ENCODE measurements at regions not wholly inside any gene's neighbourhood (a gene's known extent, or its start where the extent isn't known, plus 50 kb on each side); places are given as distances from the start of the nearest gene placed in this dataset.

DNA sequence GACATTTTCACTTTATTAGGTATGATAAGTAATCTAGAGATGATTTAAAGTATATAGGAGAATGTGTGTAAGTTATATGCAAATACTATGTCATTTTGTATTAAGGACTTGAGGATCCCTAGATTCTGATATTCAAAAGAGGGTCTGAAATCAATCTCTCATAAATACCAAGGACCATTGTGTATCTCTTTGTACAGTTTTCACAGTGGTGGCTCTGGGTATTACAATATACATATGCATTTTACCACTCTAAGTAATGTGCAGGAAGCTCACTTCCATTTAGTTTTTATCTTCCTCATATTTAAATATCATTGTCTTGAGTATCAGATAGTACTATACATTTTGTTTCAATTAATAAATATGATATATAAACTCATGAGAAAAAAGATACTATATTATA, 862.6 kb upstream of the PCDH20 start:
- TF ChIP-seq, protein P1, sequence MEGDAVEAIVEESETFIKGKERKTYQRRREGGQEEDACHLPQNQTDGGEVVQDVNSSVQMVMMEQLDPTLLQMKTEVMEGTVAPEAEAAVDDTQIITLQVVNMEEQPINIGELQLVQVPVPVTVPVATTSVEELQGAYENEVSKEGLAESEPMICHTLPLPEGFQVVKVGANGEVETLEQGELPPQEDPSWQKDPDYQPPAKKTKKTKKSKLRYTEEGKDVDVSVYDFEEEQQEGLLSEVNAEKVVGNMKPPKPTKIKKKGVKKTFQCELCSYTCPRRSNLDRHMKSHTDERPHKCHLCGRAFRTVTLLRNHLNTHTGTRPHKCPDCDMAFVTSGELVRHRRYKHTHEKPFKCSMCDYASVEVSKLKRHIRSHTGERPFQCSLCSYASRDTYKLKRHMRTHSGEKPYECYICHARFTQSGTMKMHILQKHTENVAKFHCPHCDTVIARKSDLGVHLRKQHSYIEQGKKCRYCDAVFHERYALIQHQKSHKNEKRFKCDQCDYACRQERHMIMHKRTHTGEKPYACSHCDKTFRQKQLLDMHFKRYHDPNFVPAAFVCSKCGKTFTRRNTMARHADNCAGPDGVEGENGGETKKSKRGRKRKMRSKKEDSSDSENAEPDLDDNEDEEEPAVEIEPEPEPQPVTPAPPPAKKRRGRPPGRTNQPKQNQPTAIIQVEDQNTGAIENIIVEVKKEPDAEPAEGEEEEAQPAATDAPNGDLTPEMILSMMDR (IDR thresholded peaks at IDR 0.05; ENCODE audit: insufficient read depth, low read depth, low read length), result no peak
- TF ChIP-seq EZH2 (IDR thresholded peaks at IDR 0.05; ENCODE audit: insufficient read depth, low read length), result no peak

Data from astrocyte (in vitro differentiated cells and primary cell).